Stomach (tissue), 4 donors: ENCODE measurements at regions not wholly inside any gene's neighbourhood (a gene's known extent, or its start where the extent isn't known, plus 50 kb on each side); places are given as distances from the start of the nearest gene placed in this dataset.

Experiments
- POLR2A ChIP-seq, 4 donors: fragments of 450-650 bp; IDR thresholded peaks; one replicate each; pipeline ENCODE4 v1.6.1; 2016; ENCODE audit warnings: antibody characterized with exemption in 4 of 4, control low read depth in 2 of 4, mild to moderate bottlenecking in 1 of 4, moderate library complexity in 1 of 4
- POLR2AphosphoS5 ChIP-seq, 3 donors: sonication (generic); formaldehyde crosslinking; IDR thresholded peaks; one replicate each; pipeline ENCODE4 v1.6.1; 2016; ENCODE audit warnings: antibody characterized with exemption in 3 of 3
- TF ChIP-seq, protein P1 (sequence below), 7 experiments: fragments of 450-650 bp in 4 of 7; fragments of 200-600 bp in 3 of 7; sonication (generic) in 3 of 7; IDR thresholded peaks; one replicate each; pipeline ENCODE4 v1.5.1; 2016 to 2019; ENCODE audit warnings: antibody characterized with exemption in 7 of 7, control low read depth in 2 of 7, mild to moderate bottlenecking in 1 of 7

DNA sequence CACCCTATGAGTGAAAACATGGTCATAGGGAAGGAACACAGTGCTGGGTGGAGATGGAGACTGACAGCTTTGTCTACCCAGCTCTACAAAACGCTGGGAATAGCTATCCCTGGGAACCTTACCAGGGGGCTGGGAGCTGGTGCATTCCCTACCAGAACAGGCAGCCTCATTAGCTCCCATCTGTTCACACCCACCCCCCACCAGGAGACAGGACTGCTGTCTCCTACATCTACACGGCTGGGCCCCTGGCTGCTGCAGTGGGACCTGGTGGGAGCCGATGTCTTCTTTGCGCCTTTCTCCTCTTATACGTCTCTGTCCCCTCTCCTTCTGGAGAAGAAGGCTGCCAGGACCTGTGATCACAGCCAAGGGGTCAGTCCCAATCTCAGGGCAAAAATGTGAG lies 90.8 kb downstream of the UQCRFS1 start:
- TF ChIP-seq POLR2A (IDR thresholded peaks at IDR 0.05), result no peak
- TF ChIP-seq, protein P1, sequence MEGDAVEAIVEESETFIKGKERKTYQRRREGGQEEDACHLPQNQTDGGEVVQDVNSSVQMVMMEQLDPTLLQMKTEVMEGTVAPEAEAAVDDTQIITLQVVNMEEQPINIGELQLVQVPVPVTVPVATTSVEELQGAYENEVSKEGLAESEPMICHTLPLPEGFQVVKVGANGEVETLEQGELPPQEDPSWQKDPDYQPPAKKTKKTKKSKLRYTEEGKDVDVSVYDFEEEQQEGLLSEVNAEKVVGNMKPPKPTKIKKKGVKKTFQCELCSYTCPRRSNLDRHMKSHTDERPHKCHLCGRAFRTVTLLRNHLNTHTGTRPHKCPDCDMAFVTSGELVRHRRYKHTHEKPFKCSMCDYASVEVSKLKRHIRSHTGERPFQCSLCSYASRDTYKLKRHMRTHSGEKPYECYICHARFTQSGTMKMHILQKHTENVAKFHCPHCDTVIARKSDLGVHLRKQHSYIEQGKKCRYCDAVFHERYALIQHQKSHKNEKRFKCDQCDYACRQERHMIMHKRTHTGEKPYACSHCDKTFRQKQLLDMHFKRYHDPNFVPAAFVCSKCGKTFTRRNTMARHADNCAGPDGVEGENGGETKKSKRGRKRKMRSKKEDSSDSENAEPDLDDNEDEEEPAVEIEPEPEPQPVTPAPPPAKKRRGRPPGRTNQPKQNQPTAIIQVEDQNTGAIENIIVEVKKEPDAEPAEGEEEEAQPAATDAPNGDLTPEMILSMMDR (IDR thresholded peaks at IDR 0.05), result peak in 1 of 7 experiments; percentile 2
- no peak for TF ChIP-seq POLR2AphosphoS5 (IDR thresholded peaks at IDR 0.05)
